HG03342 (cell line): ENCODE measurements at regions not wholly inside any gene's neighbourhood (a gene's known extent, or its start where the extent isn't known, plus 50 kb on each side); places are given as distances from the start of the nearest gene placed in this dataset.
"Not testable (repeated sequence)": the region's sequence is repeated elsewhere in the genome, so short reads cannot be mapped to it uniquely, and the experiment has no call there.

Experiments
- ATAC-seq: cut with Tn5 transposase; IDR thresholded peaks from one replicate; pipeline ENCODE4 v1.9.1; 2021; ENCODE audit warnings: mild to moderate bottlenecking, moderate library complexity; ENCODE audit not compliant: unreplicated experiment

GRCh38 chr2:35831385-35831784 is 524.2 kb upstream of the CRIM1 start:
- no peak for ATAC-seq

DNA sequence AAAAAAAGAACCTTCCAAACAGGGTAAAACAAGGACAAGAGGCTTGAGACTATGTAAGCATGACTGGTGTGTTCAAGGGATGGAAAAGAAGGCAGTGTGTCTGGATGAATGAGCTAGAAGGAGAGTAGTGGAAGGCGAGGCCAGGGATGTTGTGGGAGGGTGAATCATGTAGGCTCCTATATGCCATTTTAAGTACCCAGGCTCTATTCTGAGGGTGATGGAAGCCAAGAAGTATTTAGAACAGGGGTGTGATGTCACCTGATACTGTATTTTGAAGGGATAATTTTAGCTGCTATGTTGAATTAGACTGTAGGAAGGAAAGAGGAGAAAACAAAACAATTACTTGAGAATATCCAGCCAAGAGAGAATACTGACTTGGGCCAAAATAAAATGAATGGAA is 524.7 kb upstream of the CRIM1 start:
- ATAC-seq: no peak

DNA sequence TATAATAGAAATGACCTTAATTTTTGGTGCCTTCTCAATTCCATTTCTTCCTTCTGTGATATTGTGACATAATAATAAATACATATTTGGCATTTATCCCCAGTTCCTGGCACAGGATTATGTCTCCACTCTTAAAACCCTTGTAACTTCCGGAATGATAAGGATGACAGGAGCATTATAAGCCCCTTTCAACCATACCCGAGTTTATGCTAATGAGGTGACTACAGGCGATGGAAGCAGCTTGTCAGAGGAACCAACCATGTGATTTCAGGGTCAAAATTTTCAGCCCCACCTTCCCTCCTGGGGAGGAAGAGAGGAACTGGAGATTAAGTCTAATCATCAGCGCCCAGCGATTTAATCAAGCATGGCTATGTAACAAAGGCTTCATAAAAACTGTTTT is 528.5 kb upstream of the CRIM1 start:
- ATAC-seq: no peak

- ATAC-seq: no peak
Measured at GRCh38 chr2:35822716-35823115, 532.9 kb upstream of the CRIM1 start.

- ATAC-seq: no peak
Measured at GRCh38 chr2:35821675-35822074, 533.9 kb upstream of the CRIM1 start.

DNA sequence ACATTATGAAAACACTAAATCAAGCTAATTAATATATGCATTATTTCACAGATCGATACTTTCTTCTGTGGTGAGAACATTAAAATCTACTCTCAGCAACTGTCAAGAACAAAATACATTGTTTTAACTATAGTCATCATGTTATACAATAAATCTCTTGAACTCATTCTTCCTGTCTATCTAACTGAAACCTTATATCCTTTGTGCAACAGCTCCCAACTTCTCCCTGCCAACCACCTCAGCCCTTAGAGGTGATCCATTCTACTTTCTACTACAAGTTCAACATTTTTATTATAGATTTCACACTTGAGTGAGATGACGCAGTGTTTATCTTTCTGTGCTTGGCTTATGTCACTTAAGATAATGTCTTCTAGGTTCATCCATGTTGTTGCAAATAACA is 535.2 kb upstream of the CRIM1 start:
- ATAC-seq: no peak

GRCh38 chr2:35819033-35819432 is 536.5 kb upstream of the CRIM1 start:
- no peak for ATAC-seq

- ATAC-seq: not testable (repeated sequence)
Measured at GRCh38 chr2:35818359-35818758, 537.2 kb upstream of the CRIM1 start.

GRCh38 chr2:35814597-35814996 is 541.0 kb upstream of the CRIM1 start:
- not testable (repeated sequence) for ATAC-seq

GRCh38 chr2:35803126-35803525 is 552.5 kb upstream of the CRIM1 start:
- no peak for ATAC-seq

DNA sequence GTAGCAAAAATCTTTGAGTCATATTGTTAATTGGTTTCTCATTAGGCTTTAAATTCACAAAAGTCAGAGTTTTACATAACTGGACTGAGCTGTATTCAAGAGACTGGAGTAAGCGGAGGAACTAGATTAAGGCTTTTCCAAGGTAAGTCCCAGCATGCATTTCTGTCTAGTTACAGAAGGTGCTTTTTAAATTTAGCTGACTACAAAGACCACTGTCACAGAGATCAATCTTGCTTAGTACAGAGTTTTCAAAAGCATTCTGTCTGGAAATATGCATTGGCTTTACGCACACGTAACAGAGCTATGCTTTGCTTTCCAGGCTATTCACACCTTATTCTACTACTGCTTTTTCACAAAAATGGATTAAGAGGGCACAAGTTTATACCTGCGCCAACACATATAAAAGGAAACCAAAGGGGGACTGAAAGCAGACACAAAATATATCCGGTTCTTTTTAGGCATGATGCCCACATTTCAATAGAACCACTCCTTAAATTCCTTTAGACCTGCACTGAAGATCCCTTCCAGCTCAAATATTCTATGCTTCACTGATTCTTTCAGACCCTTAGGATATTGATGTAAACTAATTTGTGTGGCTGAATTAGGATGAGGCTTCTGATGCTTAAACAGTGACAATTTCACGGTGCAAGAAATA is 560.7 kb upstream of the CRIM1 start:
- no peak for ATAC-seq

GRCh38 chr2:35790292-35790691 is 565.3 kb upstream of the CRIM1 start:
- ATAC-seq: no peak

DNA sequence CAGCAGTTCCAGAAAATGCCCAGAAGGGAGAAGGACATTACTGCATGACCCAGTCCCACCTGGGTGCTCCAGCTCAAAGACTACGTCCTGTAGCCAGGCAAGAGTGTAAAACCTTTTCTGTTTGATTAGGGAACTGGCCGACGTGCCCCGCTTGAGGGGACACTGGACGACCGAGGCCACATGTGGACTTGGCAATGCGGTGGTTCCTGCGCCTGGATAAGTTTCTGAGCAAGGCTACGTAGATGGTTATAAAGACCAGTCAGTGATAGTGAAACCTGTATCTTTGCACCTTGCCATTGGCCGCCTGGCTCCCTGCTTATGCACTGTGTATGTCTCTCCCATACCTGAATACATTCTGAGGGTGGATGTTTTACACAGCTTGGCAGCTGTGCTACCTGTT is 567.0 kb upstream of the CRIM1 start:
- no peak for ATAC-seq

GRCh38 chr2:35787302-35788031 is 568.1 kb upstream of the CRIM1 start:
- ATAC-seq: no peak

DNA sequence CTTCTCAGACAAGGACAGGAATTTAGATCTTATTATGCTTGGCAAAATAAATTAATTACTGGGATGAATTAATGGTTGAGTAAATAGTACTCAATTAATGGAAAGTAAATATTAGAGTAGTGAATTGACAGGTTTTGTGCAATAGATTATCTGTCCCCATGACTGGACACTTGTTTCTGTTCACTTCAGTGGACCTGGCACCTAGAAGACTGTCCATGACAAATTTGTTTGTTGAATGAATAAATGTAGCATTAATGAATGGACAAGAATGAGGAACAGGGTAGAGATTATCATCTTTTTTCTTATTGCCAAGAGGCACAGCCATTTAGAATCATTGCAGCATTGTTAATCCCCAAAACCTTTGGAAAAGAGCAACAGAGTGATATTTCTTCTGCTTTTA is 570.0 kb upstream of the CRIM1 start:
- ATAC-seq: no peak

GRCh38 chr2:35784777-35785176 is 570.8 kb upstream of the CRIM1 start:
- ATAC-seq: no peak

DNA sequence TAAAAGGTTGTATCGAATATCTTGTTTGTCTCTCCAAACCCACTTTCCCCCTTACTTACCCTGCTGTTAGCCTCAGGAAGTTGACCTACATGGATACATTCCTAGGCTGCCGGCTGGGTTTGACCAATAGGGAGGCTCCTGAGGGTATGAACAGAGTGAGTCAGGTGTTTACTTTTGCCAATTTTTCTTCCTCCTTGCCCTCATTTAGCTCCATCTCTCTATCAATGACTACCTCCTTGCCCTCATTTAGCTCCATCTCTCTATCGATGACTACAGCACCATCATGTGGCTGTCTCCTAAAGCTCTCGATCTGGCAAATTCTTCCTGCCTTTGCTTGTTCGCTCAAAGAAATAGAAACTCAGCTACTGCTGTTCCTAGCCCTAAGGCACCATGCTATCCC is 571.9 kb upstream of the CRIM1 start:
- no peak for ATAC-seq

DNA sequence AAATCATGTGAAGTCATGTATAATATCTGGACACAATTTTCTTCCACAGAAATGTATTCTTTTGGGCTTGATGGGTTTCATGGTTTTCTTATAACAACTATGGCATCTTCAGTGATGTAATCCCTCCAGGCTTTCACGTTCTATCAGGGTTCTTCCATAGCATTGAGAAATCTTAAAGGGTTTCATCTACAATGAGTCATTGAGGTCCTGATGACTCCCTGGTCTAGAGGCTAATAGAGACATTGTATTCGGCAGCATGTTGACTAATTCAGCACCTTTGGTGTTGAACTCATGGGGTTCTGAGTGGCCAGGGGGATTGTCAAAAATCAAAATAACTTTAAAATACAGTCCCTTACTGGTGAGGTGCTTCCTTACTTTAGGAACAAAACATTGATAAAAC is 614.0 kb upstream of the CRIM1 start:
- no peak for ATAC-seq

DNA sequence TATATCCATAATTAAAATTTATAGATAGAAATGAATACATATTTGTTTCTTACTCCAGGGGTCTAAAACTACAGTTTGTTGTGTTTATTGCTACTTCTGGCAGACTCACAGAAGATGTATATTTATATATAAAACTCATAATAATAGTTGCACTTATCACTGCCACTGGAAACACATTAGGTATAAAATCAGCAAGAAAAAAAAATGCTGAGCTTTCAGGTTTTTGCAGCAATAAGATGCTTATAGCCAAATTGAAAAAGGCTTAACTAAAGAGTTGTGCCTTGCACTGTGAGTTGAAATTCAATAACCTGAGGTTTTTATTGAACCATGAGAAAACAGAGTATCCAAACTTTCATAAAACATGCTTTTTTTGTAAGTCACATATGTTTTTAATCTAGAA is 623.9 kb upstream of the CRIM1 start:
- no peak for ATAC-seq

DNA sequence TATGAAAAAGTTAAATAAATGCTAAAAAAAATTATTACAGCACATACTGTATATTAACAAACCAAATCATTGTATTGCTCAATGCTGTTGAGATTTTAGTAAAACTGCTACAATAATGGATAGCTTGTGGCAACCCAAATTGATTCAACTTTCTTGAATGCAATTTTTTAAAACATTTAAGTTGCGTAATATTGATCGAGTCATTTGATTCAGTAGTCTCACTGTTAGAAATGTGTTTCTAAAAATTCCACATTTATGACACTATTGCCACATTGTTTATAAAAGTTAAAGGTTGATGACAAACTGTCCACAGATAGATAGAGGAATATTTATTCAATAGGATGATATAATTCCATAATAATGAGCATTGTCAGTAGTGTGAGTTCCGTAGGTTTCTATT is 640.7 kb upstream of the CRIM1 start:
- no peak for ATAC-seq

- no peak for ATAC-seq
Measured at GRCh38 chr2:35708411-35708923, 647.1 kb upstream of the CRIM1 start.

DNA sequence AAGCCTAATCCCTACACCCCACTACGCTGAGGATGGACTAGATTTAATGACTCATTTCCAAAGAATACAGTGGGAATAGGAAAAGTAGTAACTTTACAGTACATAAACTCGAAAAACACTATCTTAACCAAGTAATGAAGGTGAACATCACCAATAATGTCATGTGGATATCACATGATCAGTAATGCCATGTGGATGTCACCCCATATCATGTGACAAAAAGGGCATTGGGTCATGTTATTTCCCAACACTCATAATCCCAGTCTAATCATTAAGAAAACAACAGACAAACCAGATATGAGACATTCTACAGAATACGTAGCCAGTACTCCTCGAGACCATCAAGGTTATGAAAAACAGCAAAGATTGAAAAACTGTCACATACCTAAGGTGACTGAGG is 667.3 kb upstream of the CRIM1 start:
- no peak for ATAC-seq
